Astrocyte (in vitro differentiated cells and primary cell): ENCODE measurements at regions not wholly inside any gene's neighbourhood (a gene's known extent, or its start where the extent isn't known, plus 50 kb on each side); places are given as distances from the start of the nearest gene placed in this dataset.

Experiments used
- DNase-seq: peaks from one replicate; pipeline ENCODE4 v3.0.0-alpha.2; 2010; ENCODE audit warnings: low read depth
- FAIRE-seq: peaks from 2 replicates; lab custom pipeline; 2011; peaks lifted over from hg19 to GRCh38; lab: Jason Lieb, UNC
- H2AFZ ChIP-seq: 2 replicates; pipeline ENCODE4 v1.6.0; 2012; ENCODE audit warnings: low read depth, low read length, inconsistent platforms
- H3K27ac ChIP-seq: 2 replicates; pipeline ENCODE4 v1.5.1; 2011; ENCODE audit warnings: low read depth, low read length, inconsistent platforms
- H3K27me3 ChIP-seq: 2 replicates; pipeline ENCODE4 v1.6.0; 2011; ENCODE audit warnings: low read length, inconsistent platforms; ENCODE audit not compliant: insufficient read depth
- H3K36me3 ChIP-seq: 2 replicates; pipeline ENCODE4 v1.5.1; 2011; ENCODE audit warnings: low read length, inconsistent platforms; ENCODE audit not compliant: insufficient read depth
- H3K4me1 ChIP-seq: 2 replicates; pipeline ENCODE4 v1.5.1; 2011; ENCODE audit warnings: low read length, inconsistent platforms; ENCODE audit not compliant: insufficient read depth
- H3K4me2 ChIP-seq: 2 replicates; pipeline ENCODE4 v1.6.0; 2012; ENCODE audit warnings: low read length, inconsistent platforms
- H3K4me3 ChIP-seq: 2 replicates; pipeline ENCODE4 v1.5.1; 2011; ENCODE audit warnings: low read depth, mild to moderate bottlenecking, low read length, inconsistent platforms; ENCODE audit not compliant: insufficient read depth
- H3K79me2 ChIP-seq: 2 replicates; pipeline ENCODE4 v1.6.0; 2012; ENCODE audit warnings: mild to moderate bottlenecking, low read length, inconsistent platforms; ENCODE audit not compliant: insufficient read depth
- H3K9ac ChIP-seq: 2 replicates; pipeline ENCODE4 v1.6.0; 2012; ENCODE audit warnings: mild to moderate bottlenecking, low read length, inconsistent platforms
- H3K9me3 ChIP-seq: 2 replicates; pipeline ENCODE4 v1.5.1; 2012; ENCODE audit warnings: low read depth, mild to moderate bottlenecking, low read length, inconsistent platforms; ENCODE audit not compliant: insufficient read depth
- H4K20me1 ChIP-seq: 2 replicates; pipeline ENCODE4 v1.6.0; 2012; ENCODE audit warnings: low read length, inconsistent platforms; ENCODE audit not compliant: insufficient read depth
- H3K27ac Mint-ChIP-seq: one replicate; pipeline ENCODE4 v1.8.0; 2021; ENCODE audit warnings: mild to moderate bottlenecking, mixed read lengths; ENCODE audit not compliant: unreplicated experiment
- H3K27me3 Mint-ChIP-seq: one replicate; pipeline ENCODE4 v1.8.0; 2021; ENCODE audit warnings: low read depth, mixed read lengths; ENCODE audit not compliant: unreplicated experiment
- H3K36me3 Mint-ChIP-seq: one replicate; pipeline ENCODE4 v1.8.0; 2021; ENCODE audit warnings: low read depth, mixed read lengths; ENCODE audit not compliant: unreplicated experiment
- H3K4me1 Mint-ChIP-seq: one replicate; pipeline ENCODE4 v1.8.0; 2021; ENCODE audit warnings: low read depth, mixed read lengths; ENCODE audit not compliant: unreplicated experiment
- H3K4me3 Mint-ChIP-seq: one replicate; pipeline ENCODE4 v1.8.0; 2021; ENCODE audit warnings: mild to moderate bottlenecking, moderate library complexity, mixed read lengths; ENCODE audit not compliant: unreplicated experiment
- H3K9me3 Mint-ChIP-seq: one replicate; pipeline ENCODE4 v1.8.0; 2021; ENCODE audit warnings: mild to moderate bottlenecking, mixed read lengths; ENCODE audit not compliant: unreplicated experiment
- EZH2 ChIP-seq: IDR thresholded peaks from 2 replicates; pipeline ENCODE4 v1.6.1; 2012; ENCODE audit warnings: mild to moderate bottlenecking, low read length, inconsistent platforms; ENCODE audit not compliant: insufficient read depth
- TF ChIP-seq, protein P1 (sequence below): IDR thresholded peaks from 2 replicates; pipeline ENCODE4 v1.5.1; 2011; ENCODE audit warnings: low read depth, mild to moderate bottlenecking, inconsistent platforms, low read length, moderate library complexity; ENCODE audit not compliant: insufficient read depth

DNA sequence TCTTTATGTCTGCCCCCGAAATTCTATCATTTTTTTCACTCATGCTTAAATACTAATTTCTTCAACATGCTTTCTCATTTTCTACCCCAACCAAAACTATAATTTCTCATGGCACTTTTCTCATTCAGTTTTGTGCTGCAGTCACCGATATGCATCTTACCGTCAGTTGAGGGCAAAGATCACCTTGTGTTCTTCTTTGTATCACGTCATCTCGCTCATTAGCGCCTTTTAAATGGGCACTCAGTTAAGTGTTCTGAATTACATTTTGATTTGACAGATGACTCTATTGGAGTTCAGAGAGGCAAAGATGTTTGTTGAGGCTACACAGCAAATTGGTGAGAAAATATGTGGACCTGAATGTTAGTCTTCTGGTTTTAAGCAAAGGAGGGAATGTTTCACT, 211.7 kb upstream of the GLRA1 start:
- no peak for FAIRE-seq

GRCh38 chr5:152135827-152136226, 211.2 kb upstream of the GLRA1 start:
- no peak overlapping the region for H3K9ac ChIP-seq
- TF ChIP-seq, protein P1, sequence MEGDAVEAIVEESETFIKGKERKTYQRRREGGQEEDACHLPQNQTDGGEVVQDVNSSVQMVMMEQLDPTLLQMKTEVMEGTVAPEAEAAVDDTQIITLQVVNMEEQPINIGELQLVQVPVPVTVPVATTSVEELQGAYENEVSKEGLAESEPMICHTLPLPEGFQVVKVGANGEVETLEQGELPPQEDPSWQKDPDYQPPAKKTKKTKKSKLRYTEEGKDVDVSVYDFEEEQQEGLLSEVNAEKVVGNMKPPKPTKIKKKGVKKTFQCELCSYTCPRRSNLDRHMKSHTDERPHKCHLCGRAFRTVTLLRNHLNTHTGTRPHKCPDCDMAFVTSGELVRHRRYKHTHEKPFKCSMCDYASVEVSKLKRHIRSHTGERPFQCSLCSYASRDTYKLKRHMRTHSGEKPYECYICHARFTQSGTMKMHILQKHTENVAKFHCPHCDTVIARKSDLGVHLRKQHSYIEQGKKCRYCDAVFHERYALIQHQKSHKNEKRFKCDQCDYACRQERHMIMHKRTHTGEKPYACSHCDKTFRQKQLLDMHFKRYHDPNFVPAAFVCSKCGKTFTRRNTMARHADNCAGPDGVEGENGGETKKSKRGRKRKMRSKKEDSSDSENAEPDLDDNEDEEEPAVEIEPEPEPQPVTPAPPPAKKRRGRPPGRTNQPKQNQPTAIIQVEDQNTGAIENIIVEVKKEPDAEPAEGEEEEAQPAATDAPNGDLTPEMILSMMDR, result no peak
- H3K4me3 ChIP-seq, result no peak overlapping the region
- DNase-seq, result no peak
- Mint-ChIP-seq H3K36me3 (no peaks in the 10 kb centered on the region), H3K4me3 (no peak overlapping the region), H3K9me3 (no peaks in the 10 kb centered on the region), H3K27me3 (peaks cover 7% of the 10 kb centered on the region), H3K27ac (no peak overlapping the region), H3K4me1 (no peaks in the 10 kb centered on the region)
- no peaks in the 10 kb centered on the region for H3K36me3 ChIP-seq
- H2AFZ ChIP-seq, result no peak overlapping the region
- FAIRE-seq, result no peak
- H3K4me2 ChIP-seq, result no peak overlapping the region
- no peaks in the 10 kb centered on the region for H3K27me3 ChIP-seq
- H3K4me1 ChIP-seq, result no peaks in the 10 kb centered on the region
- no peaks in the 10 kb centered on the region for H3K9me3 ChIP-seq
- H3K27ac ChIP-seq, result no peak overlapping the region
- H3K79me2 ChIP-seq, result no peaks in the 10 kb centered on the region
- no peaks in the 10 kb centered on the region for H4K20me1 ChIP-seq

More for the DNA sequence above, 211.7 kb upstream of the GLRA1 start:
- Histone ChIP-seq H3K79me2 (no peaks in the 10 kb centered on the region), H3K9me3 (no peaks in the 10 kb centered on the region), H3K27ac (no peak overlapping the region), H3K9ac (no peak overlapping the region), H3K4me1 (no peaks in the 10 kb centered on the region), H2AFZ (no peak overlapping the region), H3K36me3 (no peaks in the 10 kb centered on the region), H3K4me2 (no peak overlapping the region), H4K20me1 (no peaks in the 10 kb centered on the region), H3K4me3 (no peak overlapping the region), H3K27me3 (no peaks in the 10 kb centered on the region)
- Mint-ChIP-seq H3K4me1 (no peaks in the 10 kb centered on the region), H3K27ac (no peak overlapping the region), H3K27me3 (peaks cover 7% of the 10 kb centered on the region), H3K36me3 (no peaks in the 10 kb centered on the region), H3K9me3 (no peaks in the 10 kb centered on the region), H3K4me3 (no peak overlapping the region)
- no peak for DNase-seq
- TF ChIP-seq, protein P1, result no peak
- TF ChIP-seq EZH2, result no peak

DNA sequence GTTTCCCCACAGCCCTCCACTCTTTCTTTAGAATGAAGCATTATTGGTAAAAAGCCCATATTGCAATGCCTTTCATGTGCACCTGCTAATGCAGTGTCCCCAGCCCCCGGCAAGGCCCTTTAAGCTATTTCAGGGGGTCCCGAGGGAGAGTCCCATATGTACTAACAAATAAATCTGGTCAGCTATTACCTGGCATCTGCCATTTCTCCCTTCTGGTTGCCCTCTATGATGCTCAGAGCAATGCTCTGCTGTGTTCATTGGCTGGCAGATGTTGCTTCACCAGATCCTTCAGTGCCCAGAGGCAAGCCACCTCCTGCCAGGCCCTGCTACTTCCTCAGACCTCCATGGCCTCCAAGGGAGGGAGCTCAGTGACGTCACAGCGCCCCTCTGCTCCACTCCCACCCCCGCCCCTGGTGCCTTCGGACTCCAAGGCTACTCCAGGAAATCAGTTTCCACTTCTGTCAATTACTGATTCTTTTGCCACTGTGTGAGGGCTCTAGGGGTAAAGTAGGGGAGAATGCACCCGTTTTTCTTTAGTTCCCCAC, 201.1 kb upstream of the GLRA1 start:
- H3K27ac ChIP-seq, result no peak overlapping the region
- no peaks in the 10 kb centered on the region for H3K27me3 ChIP-seq
- H3K4me1 ChIP-seq, result no peaks in the 10 kb centered on the region
- H3K79me2 ChIP-seq, result no peaks in the 10 kb centered on the region
- Mint-ChIP-seq H3K36me3 (no peaks in the 10 kb centered on the region), H3K4me3 (no peak overlapping the region), H3K4me1 (no peaks in the 10 kb centered on the region), H3K27me3 (peaks cover 4% of the 10 kb centered on the region), H3K27ac (no peak overlapping the region), H3K9me3 (no peaks in the 10 kb centered on the region)
- no peak overlapping the region for H3K4me3 ChIP-seq
- no peak overlapping the region for H3K9ac ChIP-seq
- TF ChIP-seq, protein P1, result no peak
- no peak for TF ChIP-seq EZH2
- DNase-seq (no peak), FAIRE-seq (no peak)
- H3K36me3 ChIP-seq, result no peaks in the 10 kb centered on the region
- H3K4me2 ChIP-seq, result no peak overlapping the region
- H4K20me1 ChIP-seq, result no peaks in the 10 kb centered on the region
- no peaks in the 10 kb centered on the region for H3K9me3 ChIP-seq
- H2AFZ ChIP-seq, result no peak overlapping the region
